Panc1 (cell line): ENCODE measurements at regions not wholly inside any gene's neighbourhood (a gene's known extent, or its start where the extent isn't known, plus 50 kb on each side); places are given as distances from the start of the nearest gene placed in this dataset.

Experiments
- CTCF ChIP-seq: fragments of 450-650 bp; IDR thresholded peaks from 2 replicates; pipeline ENCODE4 v1.5.1; 2017; ENCODE audit warnings: mild to moderate bottlenecking
- POLR2AphosphoS5 ChIP-seq: IDR thresholded peaks from 2 replicates; pipeline ENCODE4 v1.6.1; 2012; ENCODE audit warnings: mild to moderate bottlenecking, low read depth, low read length, moderate library complexity
- REST ChIP-seq, 2 experiments: IDR thresholded peaks; 2 replicates each; pipeline ENCODE4 v1.6.1; 2011 to 2012; ENCODE audit warnings: low read depth in 2 of 2, control low read depth in 1 of 2, low read length in 1 of 2, mild to moderate bottlenecking in 1 of 2, moderate library complexity in 1 of 2; ENCODE audit not compliant: insufficient read depth in 1 of 2
- SIN3A ChIP-seq: IDR thresholded peaks from 2 replicates; pipeline ENCODE4 v1.6.1; 2012; ENCODE audit warnings: low read depth, mild to moderate bottlenecking, low read length, moderate library complexity, borderline replicate concordance; ENCODE audit not compliant: insufficient read depth

- TF ChIP-seq CTCF (no peak), REST (IDR thresholded peaks at IDR 0.05; ENCODE audit: insufficient read depth in 1 of 2, low read depth in 2 of 2, low read length in 1 of 2) (no peak), POLR2AphosphoS5 (no peak), SIN3A (no peak)
These were observed 74.4 kb upstream of the COCH start for GRCh38 chr14:30799933-30800332.
